SK-N-SH treated with all-trans-retinoic acid at 6 μM for 48 hours (cell line): ENCODE measurements at regions not wholly inside any gene's neighbourhood (a gene's known extent, or its start where the extent isn't known, plus 50 kb on each side); places are given as distances from the start of the nearest gene placed in this dataset.

Experiments used
- ARNTL ChIP-seq: fragments of 450-650 bp; formaldehyde crosslinking; IDR thresholded peaks from 2 replicates; pipeline ENCODE4 v1.5.0; 2020; ENCODE audit warnings: low read depth, mild to moderate bottlenecking, moderate library complexity, borderline replicate concordance
- BACH2 ChIP-seq: fragments of 250-450 bp; sonication (Bioruptor Pico); IDR thresholded peaks from 2 replicates; pipeline ENCODE4 v1.9.0; 2021; ENCODE audit warnings: mild to moderate bottlenecking, borderline replicate concordance
- PPARA ChIP-seq: fragments of 250-450 bp; sonication (Bioruptor Pico); IDR thresholded peaks from 2 replicates; pipeline ENCODE4 v1.5.0; 2020; ENCODE audit warnings: mild to moderate bottlenecking, borderline replicate concordance
- RARB ChIP-seq: fragments of 250-450 bp; sonication (Bioruptor Pico); IDR thresholded peaks from 2 replicates; pipeline ENCODE4 v1.8.0; 2021; ENCODE audit warnings: mild to moderate bottlenecking, moderate library complexity
- TCF4 ChIP-seq: fragments of 250-450 bp; sonication (Bioruptor Pico); IDR thresholded peaks from 2 replicates; pipeline ENCODE4 v1.8.0; 2021; ENCODE audit warnings: mild to moderate bottlenecking, moderate library complexity, borderline replicate concordance
- TF ChIP-seq, protein P1 (sequence below): fragments of 250-450 bp; sonication (Bioruptor Pico); IDR thresholded peaks from 2 replicates; pipeline ENCODE4 v1.5.1; 2020; ENCODE audit warnings: low read depth, mild to moderate bottlenecking, moderate library complexity
- TF ChIP-seq, protein P2 (sequence below): fragments of 250-450 bp; sonication (Bioruptor Pico); IDR thresholded peaks from 2 replicates; pipeline ENCODE4 v1.5.1; 2021; ENCODE audit warnings: mild to moderate bottlenecking, moderate library complexity

DNA sequence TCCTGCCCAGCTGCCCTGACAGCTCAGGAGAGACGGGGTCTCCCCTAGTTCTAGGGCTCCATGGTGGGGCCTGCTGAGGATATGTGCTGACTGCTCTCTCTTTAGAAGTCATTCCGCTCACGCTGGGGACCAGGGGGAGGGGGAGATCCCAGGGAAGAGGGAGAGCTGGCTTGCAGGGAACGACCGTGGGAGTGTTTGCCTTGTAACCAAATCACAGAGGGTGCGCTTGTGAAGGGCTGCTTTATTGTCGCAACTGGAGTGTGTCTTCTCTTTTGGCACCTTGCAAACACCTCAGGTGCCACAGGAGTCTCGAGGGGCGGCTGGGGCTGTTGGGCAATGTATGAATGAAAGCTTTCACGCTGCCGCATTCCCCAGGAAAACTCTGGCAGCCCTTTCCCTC is 531.3 kb upstream of the MKI67 start:
- no peak for TF ChIP-seq RARB (CRISPR knock-in tag)
- TF ChIP-seq TCF4 (CRISPR knock-in tag) = no peak
- no peak for TF ChIP-seq BACH2 (CRISPR knock-in tag)
- TF ChIP-seq, protein P1, sequence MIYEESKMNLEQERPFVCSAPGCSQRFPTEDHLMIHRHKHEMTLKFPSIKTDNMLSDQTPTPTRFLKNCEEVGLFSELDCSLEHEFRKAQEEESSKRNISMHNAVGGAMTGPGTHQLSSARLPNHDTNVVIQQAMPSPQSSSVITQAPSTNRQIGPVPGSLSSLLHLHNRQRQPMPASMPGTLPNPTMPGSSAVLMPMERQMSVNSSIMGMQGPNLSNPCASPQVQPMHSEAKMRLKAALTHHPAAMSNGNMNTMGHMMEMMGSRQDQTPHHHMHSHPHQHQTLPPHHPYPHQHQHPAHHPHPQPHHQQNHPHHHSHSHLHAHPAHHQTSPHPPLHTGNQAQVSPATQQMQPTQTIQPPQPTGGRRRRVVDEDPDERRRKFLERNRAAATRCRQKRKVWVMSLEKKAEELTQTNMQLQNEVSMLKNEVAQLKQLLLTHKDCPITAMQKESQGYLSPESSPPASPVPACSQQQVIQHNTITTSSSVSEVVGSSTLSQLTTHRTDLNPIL (CRISPR knock-in tag) = no peak
- TF ChIP-seq, protein P2, sequence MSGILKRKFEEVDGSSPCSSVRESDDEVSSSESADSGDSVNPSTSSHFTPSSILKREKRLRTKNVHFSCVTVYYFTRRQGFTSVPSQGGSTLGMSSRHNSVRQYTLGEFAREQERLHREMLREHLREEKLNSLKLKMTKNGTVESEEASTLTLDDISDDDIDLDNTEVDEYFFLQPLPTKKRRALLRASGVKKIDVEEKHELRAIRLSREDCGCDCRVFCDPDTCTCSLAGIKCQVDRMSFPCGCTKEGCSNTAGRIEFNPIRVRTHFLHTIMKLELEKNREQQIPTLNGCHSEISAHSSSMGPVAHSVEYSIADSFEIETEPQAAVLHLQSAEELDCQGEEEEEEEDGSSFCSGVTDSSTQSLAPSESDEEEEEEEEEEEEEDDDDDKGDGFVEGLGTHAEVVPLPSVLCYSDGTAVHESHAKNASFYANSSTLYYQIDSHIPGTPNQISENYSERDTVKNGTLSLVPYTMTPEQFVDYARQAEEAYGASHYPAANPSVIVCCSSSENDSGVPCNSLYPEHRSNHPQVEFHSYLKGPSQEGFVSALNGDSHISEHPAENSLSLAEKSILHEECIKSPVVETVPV (CRISPR knock-in tag) = no peak
- no peak for TF ChIP-seq ARNTL (CRISPR knock-in tag)
- no peak for TF ChIP-seq PPARA
